Lower lobe of right lung (tissue), 2 donors: ENCODE measurements at regions not wholly inside any gene's neighbourhood (a gene's known extent, or its start where the extent isn't known, plus 50 kb on each side); places are given as distances from the start of the nearest gene placed in this dataset.

Experiments used
- ATAC-seq, 2 donors: fragments of 200-7000 bp; cut with Tn5 transposase; one replicate each; pipeline ENCODE4 v1.9.1; 2020 to 2022; ENCODE audit warnings: mild to moderate bottlenecking in 2 of 2, moderate library complexity in 2 of 2
- DNase-seq: peaks from one replicate; pipeline ENCODE4 v3.0.0-alpha.2; 2020
- H3K27ac ChIP-seq: fragments of 200-600 bp; one replicate; pipeline ENCODE4 v1.8.0; 2022
- H3K27me3 ChIP-seq: fragments of 200-600 bp; one replicate; pipeline ENCODE4 v1.8.0; 2022; ENCODE audit warnings: low read depth
- H3K36me3 ChIP-seq: fragments of 200-600 bp; one replicate; pipeline ENCODE4 v1.8.0; 2022; ENCODE audit warnings: mild to moderate bottlenecking
- H3K4me1 ChIP-seq: fragments of 200-600 bp; one replicate; pipeline ENCODE4 v1.8.0; 2022
- H3K4me3 ChIP-seq: fragments of 200-600 bp; one replicate; pipeline ENCODE4 v1.8.0; 2022; ENCODE audit warnings: mild to moderate bottlenecking
- H3K9me3 ChIP-seq: fragments of 200-600 bp; one replicate; pipeline ENCODE4 v1.8.0; 2022
- intact Hi-C: fragments of 100-400 bp; cut with DNase I; formaldehyde crosslinking; loops from one replicate; pipeline ENCODE4 v1.11.0; 2022
- TF ChIP-seq, protein P1 (sequence below): fragments of 200-600 bp; IDR thresholded peaks from one replicate; pipeline ENCODE4 v1.8.0; 2022; ENCODE audit warnings: antibody characterized with exemption, mild to moderate bottlenecking
- donor health status: DM: no; HTN: yes; CAD: no; lungs with severe emphysema.

- TF ChIP-seq, protein P1, sequence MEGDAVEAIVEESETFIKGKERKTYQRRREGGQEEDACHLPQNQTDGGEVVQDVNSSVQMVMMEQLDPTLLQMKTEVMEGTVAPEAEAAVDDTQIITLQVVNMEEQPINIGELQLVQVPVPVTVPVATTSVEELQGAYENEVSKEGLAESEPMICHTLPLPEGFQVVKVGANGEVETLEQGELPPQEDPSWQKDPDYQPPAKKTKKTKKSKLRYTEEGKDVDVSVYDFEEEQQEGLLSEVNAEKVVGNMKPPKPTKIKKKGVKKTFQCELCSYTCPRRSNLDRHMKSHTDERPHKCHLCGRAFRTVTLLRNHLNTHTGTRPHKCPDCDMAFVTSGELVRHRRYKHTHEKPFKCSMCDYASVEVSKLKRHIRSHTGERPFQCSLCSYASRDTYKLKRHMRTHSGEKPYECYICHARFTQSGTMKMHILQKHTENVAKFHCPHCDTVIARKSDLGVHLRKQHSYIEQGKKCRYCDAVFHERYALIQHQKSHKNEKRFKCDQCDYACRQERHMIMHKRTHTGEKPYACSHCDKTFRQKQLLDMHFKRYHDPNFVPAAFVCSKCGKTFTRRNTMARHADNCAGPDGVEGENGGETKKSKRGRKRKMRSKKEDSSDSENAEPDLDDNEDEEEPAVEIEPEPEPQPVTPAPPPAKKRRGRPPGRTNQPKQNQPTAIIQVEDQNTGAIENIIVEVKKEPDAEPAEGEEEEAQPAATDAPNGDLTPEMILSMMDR, result no peak
- H3K36me3 ChIP-seq, result no peaks in the 10 kb centered on the region
- H3K4me3 ChIP-seq, result no peak overlapping the region
- H3K27me3 ChIP-seq, result no peaks in the 10 kb centered on the region
- intact Hi-C loops, result no loop called here
- H3K4me1 ChIP-seq, result no peaks in the 10 kb centered on the region
- no peak for DNase-seq
- H3K27ac ChIP-seq, result no peak overlapping the region
- no peak for ATAC-seq
- H3K9me3 ChIP-seq, result no peaks in the 10 kb centered on the region
Observed at GRCh38 chr9:38251036-38251860, 141.3 kb upstream of the ALDH1B1 start.

DNA sequence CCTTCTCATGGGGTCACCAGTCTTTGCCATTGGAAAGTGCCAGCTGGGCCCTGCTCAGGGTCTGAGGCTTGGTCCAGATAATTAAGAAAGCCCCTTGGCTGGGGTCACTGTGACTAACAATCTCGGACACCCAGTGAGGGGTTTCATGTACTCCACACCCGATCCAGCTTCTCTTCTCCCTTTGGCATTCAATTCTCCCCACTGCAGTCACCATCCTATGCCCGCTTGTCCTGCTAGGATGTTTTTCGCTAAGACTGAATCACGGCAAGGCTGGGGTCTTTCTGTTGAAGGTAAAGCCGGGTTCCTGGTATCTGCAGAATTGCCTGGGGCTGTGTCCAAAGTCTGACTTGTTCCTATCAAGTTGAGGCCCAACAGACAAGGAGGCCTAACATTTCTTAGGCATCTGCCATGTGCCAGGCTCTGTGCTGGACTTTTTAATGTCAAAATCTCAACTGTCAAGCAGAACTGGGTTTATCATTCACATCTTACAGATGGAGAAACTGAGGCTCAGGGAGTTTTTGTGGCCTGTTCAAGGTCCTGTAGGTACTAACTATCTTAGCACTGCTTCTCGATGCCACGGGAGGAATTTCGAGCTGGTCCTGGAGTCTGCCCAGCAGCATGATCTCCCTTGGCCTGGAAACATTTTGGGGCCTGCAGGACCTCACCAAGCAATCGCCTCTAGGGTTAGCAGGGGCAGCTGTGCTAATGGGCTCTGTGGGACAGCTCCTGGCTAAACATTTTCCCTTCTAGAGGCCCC lies 142.0 kb upstream of the ALDH1B1 start:
- TF ChIP-seq, protein P1, result no peak
- Histone ChIP-seq H3K27ac (no peak overlapping the region), H3K9me3 (no peaks in the 10 kb centered on the region), H3K36me3 (no peaks in the 10 kb centered on the region), H3K4me3 (no peak overlapping the region), H3K4me1 (no peaks in the 10 kb centered on the region), H3K27me3 (no peaks in the 10 kb centered on the region)
- DNase-seq (no peak), ATAC-seq (no peak)
- intact Hi-C loops, result no loop called here

DNA sequence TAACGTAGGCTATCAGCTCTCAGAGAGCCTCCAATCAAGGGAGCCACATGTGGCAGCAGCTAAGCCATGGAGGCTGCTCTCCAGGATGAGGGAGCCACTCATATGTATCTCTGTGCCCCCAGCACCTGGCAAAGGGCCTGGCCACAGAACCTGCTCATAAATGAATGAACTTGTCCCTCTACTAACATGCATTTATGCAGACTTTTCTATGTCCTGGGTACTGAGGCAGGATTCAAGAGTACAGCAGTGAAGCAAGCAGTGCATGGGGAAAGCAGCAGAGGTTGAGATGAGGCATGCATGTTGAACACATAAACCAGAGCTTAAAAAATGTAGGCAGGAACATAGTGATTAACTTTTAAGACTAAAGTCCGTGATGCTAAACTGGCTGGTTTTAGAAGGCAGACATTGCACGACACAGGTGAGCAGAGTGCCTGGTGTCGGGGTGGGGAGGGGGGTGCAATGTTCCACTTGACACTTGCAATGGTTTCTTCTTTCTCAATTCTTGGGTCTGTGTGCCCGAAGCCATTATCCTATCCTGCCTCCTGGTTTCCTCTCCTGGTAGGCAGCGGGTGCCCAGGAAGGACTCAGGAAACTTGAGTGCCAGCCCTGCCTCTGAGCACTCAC lies 142.8 kb upstream of the ALDH1B1 start:
- DNase-seq (no peak), ATAC-seq (no peak)
- Histone ChIP-seq H3K36me3 (no peaks in the 10 kb centered on the region), H3K27ac (no peak overlapping the region), H3K9me3 (no peaks in the 10 kb centered on the region), H3K4me3 (no peak overlapping the region), H3K4me1 (no peaks in the 10 kb centered on the region), H3K27me3 (no peaks in the 10 kb centered on the region)
- intact Hi-C loops, result no loop called here
- TF ChIP-seq, protein P1, result no peak

DNA sequence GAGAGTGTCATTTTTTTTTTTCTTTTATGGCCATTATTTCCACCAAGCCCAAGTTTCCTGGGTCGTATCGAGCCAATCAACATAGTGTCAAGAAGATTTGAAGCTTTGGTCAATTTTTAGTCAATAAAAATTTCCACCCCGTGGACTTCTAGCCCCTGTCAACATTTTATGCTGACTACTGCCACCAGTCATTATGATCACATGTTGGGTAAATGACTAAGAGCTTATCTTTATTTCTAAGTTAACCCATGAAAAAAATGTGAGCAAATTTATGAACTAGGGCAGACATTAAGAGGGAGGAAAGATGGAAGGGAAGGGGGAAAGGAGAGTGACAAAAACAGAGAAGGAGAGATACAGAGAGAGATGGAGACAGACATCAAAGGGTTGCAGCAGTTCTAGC lies 143.5 kb upstream of the ALDH1B1 start:
- Histone ChIP-seq H3K4me3 (no peak overlapping the region), H3K4me1 (no peaks in the 10 kb centered on the region), H3K27me3 (no peaks in the 10 kb centered on the region), H3K36me3 (no peaks in the 10 kb centered on the region), H3K27ac (no peak overlapping the region), H3K9me3 (no peaks in the 10 kb centered on the region)
- intact Hi-C loops, result no loop called here
- TF ChIP-seq, protein P1, result no peak
- ATAC-seq (no peak), DNase-seq (no peak)

DNA sequence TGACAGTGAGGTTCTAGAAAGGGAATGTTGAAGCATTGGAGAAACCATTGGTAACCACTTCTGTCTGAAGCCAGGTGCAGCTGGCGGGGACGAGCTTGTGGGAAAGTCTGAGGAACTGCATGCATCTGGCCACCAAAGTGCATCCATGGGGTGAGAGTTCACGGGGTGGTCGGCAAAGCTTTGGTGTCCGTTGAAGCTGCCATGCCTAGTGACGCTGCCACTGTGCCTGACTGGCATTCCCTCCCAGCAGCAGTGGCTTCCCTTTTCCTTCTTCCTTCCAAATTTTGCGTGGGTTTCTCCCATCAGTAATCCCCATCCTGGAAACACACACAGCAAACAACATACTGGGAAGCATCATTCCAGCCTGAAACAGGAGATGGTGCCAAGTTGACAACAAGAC lies 145.7 kb upstream of the ALDH1B1 start:
- Histone ChIP-seq H3K4me3 (no peak overlapping the region), H3K27ac (no peak overlapping the region), H3K4me1 (no peaks in the 10 kb centered on the region), H3K27me3 (no peaks in the 10 kb centered on the region), H3K36me3 (no peaks in the 10 kb centered on the region), H3K9me3 (no peaks in the 10 kb centered on the region)
- no peak for DNase-seq
- intact Hi-C loops, result no loop called here
- no peak for ATAC-seq
- TF ChIP-seq, protein P1, result no peak
